HG03159 (cell line): ENCODE measurements at regions not wholly inside any gene's neighbourhood (a gene's known extent, or its start where the extent isn't known, plus 50 kb on each side); places are given as distances from the start of the nearest gene placed in this dataset.

Experiments
- ATAC-seq: cut with Tn5 transposase; IDR thresholded peaks from one replicate; pipeline ENCODE4 v1.9.1; 2021; ENCODE audit warnings: mild to moderate bottlenecking, moderate library complexity; ENCODE audit not compliant: unreplicated experiment

- ATAC-seq, result no peak
Observed at GRCh38 chr10:10618139-10618538, 399.5 kb upstream of the CELF2 start.

GRCh38 chr10:10623958-10624566 lies 393.6 kb upstream of the CELF2 start:
- no peak for ATAC-seq

- no peak for ATAC-seq
Observed at GRCh38 chr10:10624567-10624962, 393.1 kb upstream of the CELF2 start.

- no peak for ATAC-seq
Observed at GRCh38 chr10:10625491-10625890, 392.2 kb upstream of the CELF2 start.

- no peak for ATAC-seq
Observed at GRCh38 chr10:10626734-10627133, 390.9 kb upstream of the CELF2 start.

- ATAC-seq, result no peak
Observed at GRCh38 chr10:10627414-10627813, 390.3 kb upstream of the CELF2 start.

GRCh38 chr10:10629512-10629911 lies 388.2 kb upstream of the CELF2 start:
- ATAC-seq, result no peak

GRCh38 chr10:10630281-10630680 lies 387.4 kb upstream of the CELF2 start:
- no peak for ATAC-seq

- no peak for ATAC-seq
Observed at GRCh38 chr10:10630782-10631181, 386.9 kb upstream of the CELF2 start.

- no peak for ATAC-seq
Observed at GRCh38 chr10:10642189-10642588, 375.5 kb upstream of the CELF2 start.

GRCh38 chr10:10642751-10643150 lies 374.9 kb upstream of the CELF2 start:
- ATAC-seq, result no peak

- no peak for ATAC-seq
Observed at GRCh38 chr10:10644008-10644646, 373.5 kb upstream of the CELF2 start.

GRCh38 chr10:10644676-10645385 lies 372.8 kb upstream of the CELF2 start:
- no peak for ATAC-seq

- ATAC-seq, result no peak
Observed at GRCh38 chr10:10647331-10647730, 370.3 kb upstream of the CELF2 start.

GRCh38 chr10:10657139-10657760 lies 360.4 kb upstream of the CELF2 start:
- ATAC-seq, result no peak

- ATAC-seq, result no peak
Observed at GRCh38 chr10:10658172-10658785, 359.4 kb upstream of the CELF2 start.

GRCh38 chr10:10660054-10660453 lies 357.6 kb upstream of the CELF2 start:
- ATAC-seq, result no peak

GRCh38 chr10:10661176-10661575 lies 356.5 kb upstream of the CELF2 start:
- ATAC-seq, result no peak

GRCh38 chr10:10662716-10663408 lies 354.8 kb upstream of the CELF2 start:
- ATAC-seq, result no peak

- ATAC-seq, result no peak
Observed at GRCh38 chr10:10663622-10664021, 354.1 kb upstream of the CELF2 start.

GRCh38 chr10:10665750-10666149 lies 351.9 kb upstream of the CELF2 start:
- ATAC-seq, result no peak
